SK-N-MC (cell line): ENCODE measurements at regions not wholly inside any gene's neighbourhood (a gene's known extent, or its start where the extent isn't known, plus 50 kb on each side); places are given as distances from the start of the nearest gene placed in this dataset.

Experiments
- EZH2 ChIP-seq: fragments of 200-600 bp; sonication (generic); IDR thresholded peaks from one replicate; pipeline ENCODE4 v1.6.1; 2017; ENCODE audit warnings: antibody characterized with exemption
- POLR2AphosphoS5 ChIP-seq: IDR thresholded peaks from 2 replicates; pipeline ENCODE4 v1.6.1; 2012; ENCODE audit warnings: mild to moderate bottlenecking, low read depth, low read length, borderline replicate concordance

DNA sequence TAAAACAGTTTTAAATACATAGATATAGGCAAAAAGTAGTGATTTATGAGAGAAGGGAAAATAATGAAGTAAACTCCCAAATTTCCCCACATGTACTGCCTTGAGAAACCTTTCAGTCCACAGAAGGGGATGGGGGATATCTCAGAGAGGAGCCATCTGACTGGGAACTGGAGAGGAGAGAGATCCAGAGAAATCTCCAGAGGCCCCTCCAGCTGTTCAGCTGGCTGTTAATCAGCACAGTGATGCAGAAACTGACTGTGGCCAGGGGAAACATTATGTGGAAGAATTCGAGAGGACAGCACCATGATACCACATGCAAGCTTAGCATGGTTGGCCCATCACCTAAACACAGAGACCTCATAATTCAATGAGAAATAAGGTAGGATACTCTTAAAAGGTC, 1165.9 kb upstream of the TMEM132C start:
- no peak for TF ChIP-seq POLR2AphosphoS5
- TF ChIP-seq EZH2, result no peak
